OCI-LY3 (cell line): ENCODE measurements at regions not wholly inside any gene's neighbourhood (a gene's known extent, or its start where the extent isn't known, plus 50 kb on each side); places are given as distances from the start of the nearest gene placed in this dataset.

ENCODE experiments used
- EZH2phosphoT487 ChIP-seq: fragments of 200-600 bp; shearing (Covaris generic); IDR thresholded peaks from 2 replicates; pipeline ENCODE4 v1.6.1; 2018; ENCODE audit warnings: antibody characterized with exemption, mixed run types, low read depth
- TF ChIP-seq, protein P1 (sequence below): fragments of 200-600, 300-600 bp; sonication (generic); IDR thresholded peaks from 2 replicates; pipeline ENCODE4 v1.5.1; 2014; ENCODE audit warnings: antibody characterized with exemption, low read length, low read depth

GRCh38 chr3:177611752-177612334, 414.6 kb upstream of the TBL1XR1 start:
- TF ChIP-seq, protein P1, sequence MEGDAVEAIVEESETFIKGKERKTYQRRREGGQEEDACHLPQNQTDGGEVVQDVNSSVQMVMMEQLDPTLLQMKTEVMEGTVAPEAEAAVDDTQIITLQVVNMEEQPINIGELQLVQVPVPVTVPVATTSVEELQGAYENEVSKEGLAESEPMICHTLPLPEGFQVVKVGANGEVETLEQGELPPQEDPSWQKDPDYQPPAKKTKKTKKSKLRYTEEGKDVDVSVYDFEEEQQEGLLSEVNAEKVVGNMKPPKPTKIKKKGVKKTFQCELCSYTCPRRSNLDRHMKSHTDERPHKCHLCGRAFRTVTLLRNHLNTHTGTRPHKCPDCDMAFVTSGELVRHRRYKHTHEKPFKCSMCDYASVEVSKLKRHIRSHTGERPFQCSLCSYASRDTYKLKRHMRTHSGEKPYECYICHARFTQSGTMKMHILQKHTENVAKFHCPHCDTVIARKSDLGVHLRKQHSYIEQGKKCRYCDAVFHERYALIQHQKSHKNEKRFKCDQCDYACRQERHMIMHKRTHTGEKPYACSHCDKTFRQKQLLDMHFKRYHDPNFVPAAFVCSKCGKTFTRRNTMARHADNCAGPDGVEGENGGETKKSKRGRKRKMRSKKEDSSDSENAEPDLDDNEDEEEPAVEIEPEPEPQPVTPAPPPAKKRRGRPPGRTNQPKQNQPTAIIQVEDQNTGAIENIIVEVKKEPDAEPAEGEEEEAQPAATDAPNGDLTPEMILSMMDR = no peak
- no peak for TF ChIP-seq EZH2phosphoT487
